Heart left ventricle (tissue), 16 donors: ENCODE measurements at regions not wholly inside any gene's neighbourhood (a gene's known extent, or its start where the extent isn't known, plus 50 kb on each side); places are given as distances from the start of the nearest gene placed in this dataset.

Source experiments
- ATAC-seq, 4 donors: fragments of 200-7000 bp; cut with Tn5 transposase; one replicate each; pipeline ENCODE4 v1.9.1; 2020 to 2022; ENCODE audit warnings: moderate library complexity in 4 of 4, mild to moderate bottlenecking in 3 of 4, moderate number of reproducible peaks in 1 of 4
- DNase-seq, 5 donors: peaks; one replicate each; pipeline ENCODE4 v3.0.0-alpha.2; 2020
- H3K27ac ChIP-seq, 12 donors: fragments of 200-600 bp; sonication (generic) in 4 of 12; one replicate each; pipeline versions ENCODE4 v1.5.0 to v1.8.0; 2016 to 2022; ENCODE audit warnings: mild to moderate bottlenecking in 2 of 12
- H3K27me3 ChIP-seq, 9 donors: fragments of 200-600 bp; sonication (generic) in 2 of 9; one replicate each; pipeline versions ENCODE4 v1.5.1 to v1.8.0; 2016 to 2022; ENCODE audit warnings: mild to moderate bottlenecking in 3 of 9
- H3K36me3 ChIP-seq, 9 donors: fragments of 200-600 bp; sonication (generic) in 2 of 9; one replicate each; pipeline versions ENCODE4 v1.5.0 to v1.8.0; 2018 to 2022; ENCODE audit warnings: mild to moderate bottlenecking in 2 of 9
- H3K4me1 ChIP-seq, 12 donors: fragments of 200-600 bp; sonication (generic) in 4 of 12; one replicate each; pipeline versions ENCODE4 v1.5.0 to v1.8.0; 2016 to 2022; ENCODE audit warnings: mild to moderate bottlenecking in 3 of 12
- H3K4me3 ChIP-seq, 12 donors: fragments of 200-600 bp; sonication (generic) in 4 of 12; one replicate each; pipeline versions ENCODE4 v1.5.0 to v1.8.0; 2017 to 2022; ENCODE audit warnings: mild to moderate bottlenecking in 9 of 12, moderate library complexity in 4 of 12
- H3K9me3 ChIP-seq, 12 donors: fragments of 200-600 bp; sonication (generic) in 4 of 12; one replicate each; pipeline versions ENCODE4 v1.5.0 to v1.8.0; 2016 to 2022; ENCODE audit warnings: mild to moderate bottlenecking in 1 of 12
- CTCF ChIP-seq, 12 donors: fragments of 200-600 bp; sonication (generic) in 4 of 12; IDR thresholded peaks; one replicate each; pipeline versions ENCODE4 v1.5.0 to v1.8.0; 2018 to 2022; ENCODE audit warnings: antibody characterized with exemption in 12 of 12, mild to moderate bottlenecking in 5 of 12
- POLR2A ChIP-seq, 2 donors: fragments of 450-650 bp; IDR thresholded peaks; one replicate each; pipeline ENCODE4 v1.6.1; 2017; ENCODE audit warnings: antibody characterized with exemption in 2 of 2, mild to moderate bottlenecking in 2 of 2, moderate library complexity in 2 of 2
- WGBS, 4 donors: extraction: QIAGEN DNeasy Blood & Tissue Kit in 2 of 4; methylation state at CpG; one replicate each; pipeline versions ENCODE4 v1.1.5 to v1.1.7; 2013 to 2018; 5-methylcytosine and 5-hydroxymethylcytosine counted together
- intact Hi-C, 10 donors: fragments of 100-400 bp; cut with DNase I; formaldehyde crosslinking; loops; one replicate each; pipeline versions ENCODE4 v1.11.1 to v1.14.2; 2022
- donor health status: ischemic (EF 13 %, LVEDD 7.1; RV severe dilation, severe dysfunction).
- donor health status: healthy with polysubstance abuse.
- donor health status: DM: no; HTN: yes; CAD: no.
- donor health status: DM: no; HTN: no; CAD: no.
- donor health status: ischemic (EF 25% LVEDD 6.9; RV normal size, moderate dysfunction).
- donor health status: ischemic (EF 25% LVEDD 5.7; RV mildly dilated, moderate dysfunction).
- donor health status: healthy.
- donor health status: DM: yes; HTN: yes; CAD: no.
- donor health status: ischemic (EF 35%, LVEDD 5.7; RV mildly dilated, moderate dysfunction).
- donor health status: nonischemic (EF 11% LVEDD 7.7; RV severe dilation, severe dysfunction).
- donor health status: DM: yes; HTN: yes; CAD: no.
- donor health status: PGD.
- donor health status: ischemic (EF 29% LVEDD 5.4; RV normal size, mild dysfunction).
- donor health status: nonischemic (EF 23%, LVEDD 6.1; RV moderate dilation, normal function).

GRCh38 chrX:36684053-36684452, 324.1 kb upstream of the FAM47C start:
- H3K4me3 ChIP-seq, result no peak overlapping the region
- no peak for DNase-seq
- intact Hi-C loops, result no loop called here
- H3K27me3 ChIP-seq, result peaks cover 0 to 5% (median 0%) of the 10 kb centered on the region in 9 donors
- H3K27ac ChIP-seq, result no peak overlapping the region
- no peaks in the 10 kb centered on the region for H3K9me3 ChIP-seq
- H3K4me1 ChIP-seq, result no peaks in the 10 kb centered on the region
- no peak for ATAC-seq
- H3K36me3 ChIP-seq, result no peaks in the 10 kb centered on the region
- TF ChIP-seq POLR2A (IDR thresholded peaks at IDR 0.05) (no peak), CTCF (IDR thresholded peaks at IDR 0.05) (no peak)

DNA sequence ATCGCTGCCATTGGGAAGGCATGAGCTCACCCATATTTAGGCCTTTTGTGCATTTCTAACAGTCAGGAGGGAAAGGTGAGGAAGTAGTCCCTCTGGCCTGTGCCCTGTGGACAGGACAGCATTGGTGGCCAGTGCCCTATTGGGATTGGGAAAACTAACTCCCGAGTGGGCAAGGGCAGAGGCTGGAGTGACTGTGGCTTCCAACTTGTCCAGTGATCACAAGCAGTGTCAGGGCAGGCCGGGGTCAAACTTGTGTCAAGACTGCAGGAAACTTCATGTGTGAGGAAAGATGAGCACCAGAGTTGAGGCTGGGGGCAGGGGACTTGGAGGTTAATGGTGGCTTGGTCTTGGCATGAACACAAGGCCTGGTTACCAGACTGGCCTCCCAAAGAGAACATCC, 286.2 kb upstream of the FAM47C start:
- intact Hi-C loops, result no loop called here
- no peak for DNase-seq
- ATAC-seq, result no peak
- 56 to 87% (median 74%) methylated on average over 3 of the region's 3 CpGs for WGBS, 4 donors
- no peak overlapping the region for H3K27ac ChIP-seq
- H3K27me3 ChIP-seq, result peaks cover 0 to 4% (median 0%) of the 10 kb centered on the region in 9 donors
- H3K36me3 ChIP-seq, result no peaks in the 10 kb centered on the region
- peaks cover 0 to 4% (median 0%) of the 10 kb centered on the region in 12 donors for H3K9me3 ChIP-seq
- H3K4me1 ChIP-seq, result no peaks in the 10 kb centered on the region
- no peak overlapping the region for H3K4me3 ChIP-seq
- TF ChIP-seq POLR2A (IDR thresholded peaks at IDR 0.05) (no peak), CTCF (IDR thresholded peaks at IDR 0.05) (no peak)

- Histone ChIP-seq H3K27me3 (no peaks in the 10 kb centered on the region), H3K27ac (no peak overlapping the region), H3K4me1 (no peaks in the 10 kb centered on the region), H3K36me3 (no peaks in the 10 kb centered on the region), H3K9me3 (no peaks in the 10 kb centered on the region), H3K4me3 (no peak overlapping the region)
- DNase-seq, result no peak
- intact Hi-C loops, result no loop called here
- TF ChIP-seq CTCF (IDR thresholded peaks at IDR 0.05), result no peak
- no peak for TF ChIP-seq POLR2A (IDR thresholded peaks at IDR 0.05)
- no peak for ATAC-seq
- WGBS, 4 donors, result 50 to 60% (median 55%) methylated on average over 2 of the region's 2 CpGs
Measured at GRCh38 chrX:36753602-36754001, 254.6 kb upstream of the FAM47C start.

- TF ChIP-seq CTCF (IDR thresholded peaks at IDR 0.05) (no peak), POLR2A (IDR thresholded peaks at IDR 0.05) (no peak)
- ATAC-seq (no peak), DNase-seq (no peak)
- no peaks in the 10 kb centered on the region for H3K36me3 ChIP-seq
- WGBS, 4 donors, result 62 to 92% (median 79%) methylated on average over 2 of the region's 2 CpGs
- H3K27me3 ChIP-seq, result peaks cover 0 to 3% (median 0%) of the 10 kb centered on the region in 9 donors
- intact Hi-C loops, result no loop called here
- H3K27ac ChIP-seq, result no peak overlapping the region
- H3K9me3 ChIP-seq, result no peaks in the 10 kb centered on the region
- H3K4me3 ChIP-seq, result no peak overlapping the region
- H3K4me1 ChIP-seq, result no peaks in the 10 kb centered on the region
Measured at GRCh38 chrX:36787752-36788151, 220.4 kb upstream of the FAM47C start.
